ENCODE measurements at regions not wholly inside any gene's neighbourhood (a gene's known extent, or its start where the extent isn't known, plus 50 kb on each side); places are given as distances from the start of the nearest gene placed in this dataset.

DNA sequence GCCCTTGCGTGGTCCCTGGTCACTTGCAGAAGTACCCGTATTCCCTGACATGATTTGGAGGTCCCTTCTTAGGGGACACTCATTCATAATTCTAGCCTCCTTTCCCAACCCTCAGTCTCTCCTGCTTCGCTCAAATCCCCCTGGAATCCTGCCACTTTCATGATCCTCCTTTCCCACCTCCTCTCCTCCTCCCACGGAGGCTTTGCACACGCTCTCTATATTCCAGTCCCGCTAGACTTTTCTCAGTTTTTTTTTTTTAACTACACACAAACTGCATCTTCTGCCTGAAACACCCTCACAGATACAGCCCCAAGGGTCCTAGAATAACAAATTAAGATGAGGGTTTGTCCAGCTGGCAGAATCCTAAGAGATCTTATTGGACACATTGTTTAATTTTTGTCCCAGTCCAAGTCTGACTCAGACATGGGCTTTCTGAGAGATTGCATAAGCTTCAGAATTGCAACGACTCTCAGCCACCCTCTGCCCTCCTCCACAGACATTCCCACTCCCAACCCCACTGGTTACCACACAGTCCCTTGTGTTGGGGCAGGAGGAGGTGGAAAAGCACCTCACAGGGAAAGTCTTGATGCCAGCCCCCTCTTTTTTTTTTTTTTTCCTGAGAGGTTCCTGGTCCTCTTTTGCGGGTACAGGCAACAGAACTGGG, 739.5 kb upstream of the EEF2KMT start:
- Mint-ChIP-seq H3K27ac (ENCODE audit: unreplicated experiment) (no peak overlapping the region), H3K4me3 (ENCODE audit: low read depth, unreplicated experiment) (no peak overlapping the region), H3K4me1 (ENCODE audit: low read depth, unreplicated experiment) (no peaks in the 10 kb centered on the region), H3K36me3 (ENCODE audit: insufficient read depth, unreplicated experiment) (no peaks in the 10 kb centered on the region), H3K9me3 (ENCODE audit: low read depth, unreplicated experiment) (peaks cover 4% of the 10 kb centered on the region), H3K27me3 (ENCODE audit: unreplicated experiment) (peaks cover 16% of the 10 kb centered on the region)
- no peak for DNase-seq
- BruUV-seq (replicated peaks) = no TSS peak
- CTCF ChIA-PET = interaction anchor here (0.7 to 0.9 kb wide), 3 partner anchors 162 to 476 kb away, joined by 3 to 4 read pairs (median 4); no protein-coding TSS in a partner anchor
- intact Hi-C loops (cut with micrococcal nuclease; ENCODE audit: unreplicated experiment) = no loop called here
- TF ChIP-seq CTCF (IDR thresholded peaks at IDR 0.05; ENCODE audit: unreplicated experiment) = no peak

DNA sequence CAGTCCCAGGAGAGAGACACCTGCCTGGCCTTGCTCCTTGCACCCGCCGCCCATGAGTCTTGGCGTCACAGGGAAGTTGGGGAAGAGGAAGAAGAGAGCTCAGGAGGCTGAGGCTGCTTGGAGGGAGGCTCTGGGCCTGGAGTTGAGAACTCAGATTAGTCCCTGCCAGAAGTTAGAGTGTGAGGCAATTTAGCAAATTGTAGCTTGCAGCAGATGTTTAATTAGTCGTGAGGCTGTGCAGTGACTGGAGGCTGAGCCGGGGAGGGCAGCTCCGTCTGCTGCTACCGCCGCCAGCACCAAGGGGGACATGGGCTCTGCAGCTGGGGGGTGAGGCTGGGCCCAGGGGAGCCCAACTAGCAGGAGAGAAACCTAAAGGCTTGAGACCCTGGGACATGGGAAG, 738.3 kb upstream of the EEF2KMT start:
- no peaks in the 10 kb centered on the region for H3K4me1 Mint-ChIP-seq (ENCODE audit: low read depth, unreplicated experiment)
- CTCF ChIA-PET = no interaction called here
- peaks cover 4% of the 10 kb centered on the region for H3K9me3 Mint-ChIP-seq (ENCODE audit: low read depth, unreplicated experiment)
- no TSS peak for BruUV-seq (replicated peaks)
- TF ChIP-seq CTCF (IDR thresholded peaks at IDR 0.05; ENCODE audit: unreplicated experiment) = no peak
- H3K36me3 Mint-ChIP-seq (ENCODE audit: insufficient read depth, unreplicated experiment) = no peaks in the 10 kb centered on the region
- H3K4me3 Mint-ChIP-seq (ENCODE audit: low read depth, unreplicated experiment) = no peak overlapping the region
- intact Hi-C loops (cut with micrococcal nuclease; ENCODE audit: unreplicated experiment) = no loop called here
- DNase-seq = no peak
- no peak overlapping the region for H3K27ac Mint-ChIP-seq (ENCODE audit: unreplicated experiment)
- H3K27me3 Mint-ChIP-seq (ENCODE audit: unreplicated experiment) = peaks cover 16% of the 10 kb centered on the region

DNA sequence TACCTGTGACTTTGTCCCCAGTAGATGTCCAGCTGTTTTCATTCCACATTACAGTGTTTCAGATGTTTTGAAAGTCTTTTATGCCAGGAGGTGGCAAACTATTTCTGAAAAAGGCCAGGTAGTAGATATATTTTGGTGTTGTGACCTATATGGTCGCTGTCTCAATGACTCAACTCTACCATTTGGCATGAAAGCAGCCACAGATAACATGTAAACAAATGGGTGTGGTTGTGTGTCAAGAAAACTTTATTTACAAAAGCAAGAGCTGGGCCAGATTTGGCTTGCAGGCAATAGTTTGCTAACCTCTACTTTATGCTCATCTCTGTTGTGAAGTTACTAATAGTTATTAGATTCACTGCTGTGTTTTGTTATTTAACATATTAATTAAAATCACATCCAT, 728.7 kb upstream of the EEF2KMT start:
- no peaks in the 10 kb centered on the region for H3K4me1 Mint-ChIP-seq (ENCODE audit: low read depth, unreplicated experiment)
- H3K36me3 Mint-ChIP-seq (ENCODE audit: insufficient read depth, unreplicated experiment) = no peaks in the 10 kb centered on the region
- no peak overlapping the region for H3K4me3 Mint-ChIP-seq (ENCODE audit: low read depth, unreplicated experiment)
- BruUV-seq (replicated peaks) = no TSS peak
- CTCF ChIA-PET = no interaction called here
- no peak overlapping the region for H3K27ac Mint-ChIP-seq (ENCODE audit: unreplicated experiment)
- H3K9me3 Mint-ChIP-seq (ENCODE audit: low read depth, unreplicated experiment) = peaks cover 3% of the 10 kb centered on the region
- DNase-seq = no peak
- TF ChIP-seq CTCF (IDR thresholded peaks at IDR 0.05; ENCODE audit: unreplicated experiment) = no peak
- intact Hi-C loops (cut with micrococcal nuclease; ENCODE audit: unreplicated experiment) = no loop called here
- peaks cover 30% of the 10 kb centered on the region for H3K27me3 Mint-ChIP-seq (ENCODE audit: unreplicated experiment)

DNA sequence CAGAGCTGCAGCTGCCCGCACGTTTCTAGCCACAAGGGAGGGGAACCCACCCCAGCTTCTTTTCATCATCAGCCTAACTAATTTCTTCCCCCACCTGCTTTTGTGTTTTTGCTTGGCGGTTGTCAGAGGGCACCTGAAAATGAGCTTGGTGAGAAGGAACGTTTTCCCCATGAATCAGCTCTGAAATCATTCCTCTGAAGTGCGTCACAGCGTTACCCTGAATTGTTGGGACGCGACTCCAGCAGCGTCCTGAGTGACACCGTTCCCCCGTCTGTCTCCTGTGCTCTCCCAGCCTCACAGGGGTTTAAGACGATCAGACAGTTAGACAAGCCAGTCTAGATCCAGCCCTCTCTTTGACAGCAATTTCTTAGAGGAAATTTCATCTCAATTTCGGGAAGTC, 722.9 kb upstream of the EEF2KMT start:
- H3K4me1 Mint-ChIP-seq (ENCODE audit: low read depth, unreplicated experiment) = no peaks in the 10 kb centered on the region
- no peak for TF ChIP-seq CTCF (IDR thresholded peaks at IDR 0.05; ENCODE audit: unreplicated experiment)
- H3K27me3 Mint-ChIP-seq (ENCODE audit: unreplicated experiment) = peaks cover 19% of the 10 kb centered on the region
- no TSS peak for BruUV-seq (replicated peaks)
- peaks cover 4% of the 10 kb centered on the region for H3K9me3 Mint-ChIP-seq (ENCODE audit: low read depth, unreplicated experiment)
- intact Hi-C loops (cut with micrococcal nuclease; ENCODE audit: unreplicated experiment) = no loop called here
- H3K36me3 Mint-ChIP-seq (ENCODE audit: insufficient read depth, unreplicated experiment) = no peaks in the 10 kb centered on the region
- DNase-seq = no peak
- no peak overlapping the region for H3K27ac Mint-ChIP-seq (ENCODE audit: unreplicated experiment)
- no peak overlapping the region for H3K4me3 Mint-ChIP-seq (ENCODE audit: low read depth, unreplicated experiment)
- CTCF ChIA-PET = interaction anchor here (0.5 kb wide), 1 partner anchor 768 kb away, joined by 3 read pairs; no protein-coding TSS in a partner anchor

Data from Calu3 (cell line).